OCI-LY7 (cell line): ENCODE measurements at regions not wholly inside any gene's neighbourhood (a gene's known extent, or its start where the extent isn't known, plus 50 kb on each side); places are given as distances from the start of the nearest gene placed in this dataset.

Experiments used
- CTCF ChIP-seq: fragments of 200-600 bp; sonication (generic); conservative IDR thresholded peaks from 2 replicates; pipeline ENCODE4 v1.5.1; 2014; ENCODE audit warnings: mild to moderate bottlenecking, antibody characterized with exemption, low read length, moderate library complexity, mixed read lengths
- EZH2phosphoT487 ChIP-seq: fragments of 200-600 bp; sonication (generic); IDR thresholded peaks from 2 replicates; pipeline ENCODE4 v1.6.1; 2018; ENCODE audit warnings: low read depth, borderline replicate concordance, mild to moderate bottlenecking, mixed run types, antibody characterized with exemption, low read length, moderate library complexity, mixed read lengths

DNA sequence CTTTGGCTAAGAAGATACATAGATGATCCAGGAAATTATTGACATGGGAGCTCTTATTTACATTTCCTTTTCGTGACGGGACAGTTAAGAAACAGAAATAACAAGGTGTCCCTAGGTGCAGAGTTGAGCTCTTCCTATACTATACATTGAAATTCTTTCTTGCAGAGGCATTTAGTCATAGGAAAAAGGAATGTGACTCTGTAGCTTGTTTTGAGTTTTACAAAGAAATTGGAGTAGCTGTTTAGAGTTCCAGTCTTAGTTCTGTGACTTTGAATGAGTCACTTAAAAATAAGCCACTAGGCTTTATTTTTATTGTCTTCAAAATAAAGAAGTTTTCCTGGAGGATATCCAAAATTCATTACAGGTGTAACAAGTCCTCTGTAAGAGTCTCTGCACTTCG, 723.5 kb upstream of the SGO1 start:
- TF ChIP-seq CTCF: no peak
- no peak for TF ChIP-seq EZH2phosphoT487
